ENCODE measurements at regions not wholly inside any gene's neighbourhood (a gene's known extent, or its start where the extent isn't known, plus 50 kb on each side); places are given as distances from the start of the nearest gene placed in this dataset.

GRCh38 chr15:97189162-97189780, 771.2 kb upstream of the ARRDC4 start:
- TF ChIP-seq CTCF (IDR thresholded peaks at IDR 0.05; ENCODE audit: extremely low read depth in 1 of 2, insufficient read depth in 1 of 2, low read depth in 1 of 2, low read length in 2 of 2) (no peak), EZH2 (IDR thresholded peaks at IDR 0.05; ENCODE audit: borderline replicate concordance, low read depth, low read length, severe bottlenecking) (no peak), MYC (IDR thresholded peaks at IDR 0.05; ENCODE audit: low read depth, low read length) (no peak), FOS (IDR thresholded peaks at IDR 0.05; ENCODE audit: borderline replicate concordance, insufficient read depth, low read length) (no peak), MAX (IDR thresholded peaks at IDR 0.05; ENCODE audit: insufficient read depth, insufficient read length) (no peak)

Measured in endothelial cell of umbilical vein (primary cell).